OCI-LY7 (cell line): ENCODE measurements at regions not wholly inside any gene's neighbourhood (a gene's known extent, or its start where the extent isn't known, plus 50 kb on each side); places are given as distances from the start of the nearest gene placed in this dataset.

Source experiments
- CTCF ChIP-seq: fragments of 200-600 bp; sonication (generic); conservative IDR thresholded peaks from 2 replicates; pipeline ENCODE4 v1.5.1; 2014; ENCODE audit warnings: mild to moderate bottlenecking, antibody characterized with exemption, low read length, moderate library complexity, mixed read lengths
- EZH2phosphoT487 ChIP-seq: fragments of 200-600 bp; sonication (generic); IDR thresholded peaks from 2 replicates; pipeline ENCODE4 v1.6.1; 2018; ENCODE audit warnings: low read depth, borderline replicate concordance, mild to moderate bottlenecking, mixed run types, antibody characterized with exemption, low read length, moderate library complexity, mixed read lengths

GRCh38 chr10:8978100-8978499 is 923.6 kb downstream of the GATA3 start:
- TF ChIP-seq EZH2phosphoT487: no peak
- TF ChIP-seq CTCF: no peak
